Adrenal gland (tissue), 9 donors: ENCODE measurements at regions not wholly inside any gene's neighbourhood (a gene's known extent, or its start where the extent isn't known, plus 50 kb on each side); places are given as distances from the start of the nearest gene placed in this dataset.
A peak's percentile ranks its signal among the peaks of the same experiment; 100 is the strongest.

Experiments used
- DNase-seq, 7 donors: peaks; one replicate each; pipeline ENCODE4 v3.0.0-alpha.2; 2019 to 2020
- H3K27ac ChIP-seq, 5 donors: fragments of 200-600 bp; sonication (generic) in 4 of 5; 1 replicate in 3 of 5; 2 replicates in 2 of 5; pipeline versions ENCODE4 v1.5.1 to v1.8.0; 2016 to 2020; ENCODE audit warnings: mild to moderate bottlenecking in 1 of 5
- H3K27me3 ChIP-seq: fragments of 200-600 bp; 2 replicates; pipeline ENCODE4 v1.8.0; 2021
- H3K36me3 ChIP-seq, 2 donors: fragments of 200-600 bp; replicated peaks in 1 of 2; 1 replicate in 1 of 2; 2 replicates in 1 of 2; pipeline versions ENCODE4 v1.5.1 to v1.8.0; 2018 to 2022
- H3K4me1 ChIP-seq, 2 donors: fragments of 200-600 bp; replicated peaks in 1 of 2; 1 replicate in 1 of 2; 2 replicates in 1 of 2; pipeline versions ENCODE4 v1.5.1 to v1.8.0; 2018 to 2021
- H3K4me3 ChIP-seq, 4 donors: fragments of 200-600 bp; sonication (generic) in 3 of 4; one replicate each; pipeline ENCODE4 v1.5.1; 2016 to 2018
- H3K9me3 ChIP-seq, 3 donors: fragments of 200-600 bp; sonication (generic) in 1 of 3; replicated peaks in 1 of 3; 1 replicate in 2 of 3; 2 replicates in 1 of 3; pipeline versions ENCODE4 v1.5.1 to v1.8.0; 2016 to 2021
- CTCF ChIP-seq, 6 experiments: fragments of 450-650 bp in 4 of 6; fragments of 200-600 bp in 2 of 6; sonication (generic) in 1 of 6; IDR thresholded peaks; 1 replicate in 5 of 6; 2 replicates in 1 of 6; pipeline versions ENCODE4 v1.5.1 to v1.8.0; 2016 to 2021; ENCODE audit warnings: antibody characterized with exemption in 6 of 6, mild to moderate bottlenecking in 2 of 6, moderate library complexity in 1 of 6
- POLR2A ChIP-seq, 2 donors: fragments of 450-650 bp; IDR thresholded peaks; one replicate each; pipeline ENCODE4 v1.6.1; 2017; ENCODE audit warnings: antibody characterized with exemption in 2 of 2, mild to moderate bottlenecking in 2 of 2, moderate library complexity in 1 of 2
- WGBS, 4 donors: extraction: QIAGEN DNeasy Blood & Tissue Kit in 2 of 4; methylation state at CpG; one replicate each; pipeline versions ENCODE4 v1.1.5 to v1.1.7; 2013 to 2017; 5-methylcytosine and 5-hydroxymethylcytosine counted together
- intact Hi-C, 2 donors: fragments of 100-400 bp; cut with DNase I; formaldehyde crosslinking; loops; one replicate each; pipeline versions ENCODE4 v1.14.1 to v1.15.0; 2022 to 2023
- donor health status: healthy with polysubstance abuse.
- donor health status: Bipolar disorder and iron deficiency.
- donor health status: DM: yes; HTN: yes; CAD: no.
- donor health status: DM: no; HTN: no; CAD: no.
- donor health status: DM: no; HTN: no; CAD: no.

DNA sequence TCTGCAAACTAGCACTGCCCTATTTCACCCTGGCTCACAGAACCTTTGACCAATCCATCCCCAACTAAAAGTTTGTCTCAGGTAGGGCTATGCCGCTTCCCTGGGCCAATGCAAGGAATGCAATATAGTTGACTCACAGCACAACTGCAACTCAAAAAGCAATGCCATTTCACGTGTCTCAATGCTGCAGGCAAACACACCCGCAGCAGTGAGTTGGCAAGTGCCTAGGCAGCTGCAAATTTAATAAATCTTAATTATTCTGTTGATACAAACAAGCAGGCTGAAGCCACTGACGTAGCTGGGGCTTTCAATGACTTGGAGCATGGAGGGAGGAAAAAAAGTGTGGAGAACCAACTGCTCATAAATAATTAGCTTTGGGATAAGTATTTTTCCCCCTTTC lies 87.9 kb downstream of the SYNE3 start:
- Histone ChIP-seq H3K27ac (no peak overlapping the region), H3K36me3 (peaks cover 0 to 20% of the 10 kb centered on the region in 2 donors)

DNA sequence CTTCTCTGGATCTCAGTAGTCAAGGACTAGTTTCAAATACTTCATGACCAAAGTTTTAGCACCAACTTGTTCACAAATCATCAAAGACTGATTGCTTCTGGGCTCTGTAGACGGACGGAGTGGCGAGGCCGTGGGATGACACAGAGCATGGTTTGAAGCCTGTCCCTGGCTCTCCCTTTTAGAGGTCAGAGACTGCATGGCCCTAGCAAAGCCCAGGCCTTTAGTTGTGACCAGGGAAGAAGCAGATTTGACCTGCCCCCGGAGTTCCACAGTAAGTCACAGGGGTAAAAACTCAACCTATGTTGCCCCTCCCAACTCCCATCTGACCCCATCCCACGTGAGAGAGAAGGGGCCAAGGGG lies 90.4 kb downstream of the SYNE3 start:
- H3K36me3 ChIP-seq = no peaks in the 10 kb centered on the region
- peaks cover 0 to 7% of the 10 kb centered on the region in 2 donors for H3K4me1 ChIP-seq
- WGBS, 4 donors = 57 to 74% (median 68%) methylated on average over 6 of the region's 6 CpGs
- intact Hi-C loops = no loop called here
- peak overlapping the region in 1 of 5 donors; percentile 15 for H3K27ac ChIP-seq
- peak in 1 of 7 donors; percentile 32 for DNase-seq
- TF ChIP-seq POLR2A (IDR thresholded peaks at IDR 0.05) (no peak), CTCF (IDR thresholded peaks at IDR 0.05) (no peak)
- H3K9me3 ChIP-seq = no peaks in the 10 kb centered on the region
- no peak overlapping the region for H3K4me3 ChIP-seq
- H3K27me3 ChIP-seq = no peaks in the 10 kb centered on the region

More for the DNA sequence above, 87.9 kb downstream of the SYNE3 start:
- intact Hi-C loops = no loop called here
- peaks cover 0 to 14% of the 10 kb centered on the region in 2 donors for H3K4me1 ChIP-seq
- H3K9me3 ChIP-seq = no peaks in the 10 kb centered on the region
- TF ChIP-seq POLR2A (IDR thresholded peaks at IDR 0.05) = no peak
- TF ChIP-seq CTCF (IDR thresholded peaks at IDR 0.05) = no peak
- no peaks in the 10 kb centered on the region for H3K27me3 ChIP-seq
- H3K4me3 ChIP-seq = no peak overlapping the region
- peak in 1 of 7 donors; percentile 75 for DNase-seq
- WGBS, 4 donors = 85 to 94% (median 92%) methylated on average over 4 of the region's 4 CpGs

DNA sequence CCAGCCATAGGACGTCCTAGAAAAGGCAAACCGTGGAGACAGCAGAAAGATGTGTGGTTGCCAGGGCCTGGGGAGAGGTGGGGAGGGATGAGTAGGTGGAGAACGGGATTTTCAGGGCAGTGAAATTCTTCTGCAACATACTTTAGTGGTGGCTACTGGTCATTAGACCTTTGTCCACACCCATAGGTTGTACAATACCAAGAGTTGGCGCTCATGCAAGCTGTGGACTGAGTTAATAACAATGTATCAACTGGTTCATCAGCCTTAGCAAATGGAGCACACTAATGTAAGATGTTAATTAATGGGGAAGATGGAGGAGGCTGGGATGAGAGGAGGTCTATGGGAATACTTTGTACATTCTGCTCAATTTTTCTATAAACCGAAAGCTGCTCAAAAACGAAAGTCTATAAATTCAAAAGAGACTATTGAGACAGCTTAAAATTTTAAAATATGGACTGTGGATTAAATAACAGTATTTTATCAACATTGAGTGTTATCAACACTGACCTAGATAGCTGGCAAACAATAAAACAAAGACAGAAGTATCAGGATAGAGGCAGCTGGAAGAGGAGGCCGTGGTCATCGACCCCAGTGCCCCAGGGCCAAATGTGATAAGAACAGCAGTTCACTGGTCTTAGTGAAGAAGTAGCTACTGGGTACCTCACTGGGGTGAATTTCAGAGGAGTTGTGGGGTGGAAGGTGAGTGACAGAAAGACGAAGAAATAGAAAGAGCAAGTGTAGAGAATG lies 90.9 kb downstream of the SYNE3 start:
- intact Hi-C loops = no loop called here
- Histone ChIP-seq H3K36me3 (no peaks in the 10 kb centered on the region), H3K27me3 (no peaks in the 10 kb centered on the region), H3K4me1 (peaks cover 0 to 7% of the 10 kb centered on the region in 2 donors), H3K9me3 (no peaks in the 10 kb centered on the region), H3K4me3 (no peak overlapping the region), H3K27ac (no peak overlapping the region)
- WGBS, 4 donors = 69 to 80% (median 78%) methylated on average over 9 of the region's 9 CpGs
- TF ChIP-seq CTCF (IDR thresholded peaks at IDR 0.05) = no peak
- DNase-seq = peak in 1 of 7 donors; percentile 39

DNA sequence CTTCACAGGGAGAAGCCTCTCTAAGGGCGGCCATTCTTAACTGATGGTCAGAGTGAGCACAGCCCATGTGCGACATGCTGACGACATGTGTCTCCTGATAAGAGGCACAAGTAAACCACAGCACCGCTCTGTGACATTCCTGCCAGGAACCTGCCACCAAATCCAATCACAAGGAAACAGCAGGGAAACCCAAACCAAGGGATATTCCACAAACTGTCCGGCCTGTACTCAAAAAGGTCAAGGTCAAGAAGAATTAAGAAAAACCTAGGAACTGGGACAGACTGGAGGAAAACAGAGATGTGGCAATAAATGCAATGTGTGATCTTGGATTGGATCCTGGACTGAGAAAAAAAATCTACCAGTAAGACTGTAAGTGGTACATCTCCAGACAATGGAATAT lies 91.9 kb downstream of the SYNE3 start:
- TF ChIP-seq POLR2A (IDR thresholded peaks at IDR 0.05) (no peak), CTCF (IDR thresholded peaks at IDR 0.05) (no peak)
- Histone ChIP-seq H3K36me3 (no peaks in the 10 kb centered on the region), H3K9me3 (no peaks in the 10 kb centered on the region), H3K4me3 (no peak overlapping the region), H3K4me1 (peaks cover 0 to 7% of the 10 kb centered on the region in 2 donors), H3K27ac (peak overlapping the region in 2 of 5 donors; percentile 53 to 61), H3K27me3 (no peaks in the 10 kb centered on the region)
- WGBS, 4 donors = 35 to 57% (median 43%) methylated on average over 5 of the region's 5 CpGs
- intact Hi-C loops = no loop called here
- DNase-seq = peak in 6 of 7 donors; percentile 39 to 93 (median 74)
